Transverse colon (tissue), 4 donors: ENCODE measurements at regions not wholly inside any gene's neighbourhood (a gene's known extent, or its start where the extent isn't known, plus 50 kb on each side); places are given as distances from the start of the nearest gene placed in this dataset.

Source experiments
- DNase-seq: peaks from one replicate; pipeline ENCODE4 v3.0.0-alpha.2; 2019
- H3K27ac ChIP-seq, 4 donors: fragments of 200-600 bp; sonication (generic); 2 replicates each; pipeline ENCODE4 v1.5.1; 2016 to 2018; ENCODE audit warnings: inconsistent platforms in 4 of 4
- H3K27me3 ChIP-seq: fragments of 200-600 bp; sonication (generic); 2 replicates; pipeline ENCODE4 v1.5.1; 2017; ENCODE audit warnings: inconsistent platforms
- H3K36me3 ChIP-seq, 4 donors: fragments of 200-600 bp; sonication (generic); 2 replicates each; pipeline ENCODE4 v1.5.1; 2017 to 2019; ENCODE audit warnings: inconsistent platforms in 4 of 4
- H3K4me1 ChIP-seq, 4 donors: fragments of 200-600 bp; sonication (generic); 2 replicates each; pipeline ENCODE4 v1.5.1; 2017 to 2020; ENCODE audit warnings: inconsistent platforms in 4 of 4
- H3K4me3 ChIP-seq, 4 donors: fragments of 200-600 bp; sonication (generic); 1 replicate in 1 of 4; 2 replicates in 3 of 4; pipeline versions ENCODE4 v1.5.1 to v1.6.1; 2017 to 2019; ENCODE audit warnings: inconsistent platforms in 4 of 4
- H3K9me3 ChIP-seq, 2 donors: fragments of 200-600 bp; sonication (generic); 2 replicates each; pipeline ENCODE4 v1.5.1; 2017 to 2019; ENCODE audit warnings: inconsistent platforms in 2 of 2
- EP300 ChIP-seq: sonication (generic); formaldehyde crosslinking; IDR thresholded peaks from one replicate; pipeline ENCODE4 v1.6.1; 2017; ENCODE audit warnings: antibody characterized with exemption, low read depth
- POLR2A ChIP-seq: fragments of 450-650 bp; IDR thresholded peaks from one replicate; pipeline ENCODE4 v1.6.1; 2016; ENCODE audit warnings: antibody characterized with exemption, mild to moderate bottlenecking, moderate library complexity
- POLR2AphosphoS5 ChIP-seq, 3 donors: sonication (generic); formaldehyde crosslinking; IDR thresholded peaks; one replicate each; pipeline ENCODE4 v1.6.1; 2016; ENCODE audit warnings: antibody characterized with exemption in 3 of 3
- WGBS, 2 donors: methylation state at CpG; one replicate each; pipeline ENCODE4 v1.1.5; 2018; ENCODE audit warnings: low coverage in 1 of 2; 5-methylcytosine and 5-hydroxymethylcytosine counted together
- in situ Hi-C, 4 donors: fragments of 200-750 bp; cut with MboI; loops; one replicate each; pipeline versions ENCODE4 v1.15.0 to v1.15.1; 2017; ENCODE audit warnings: low sequenced_read_pairs in 3 of 4, low pct_ligation_motif_present in 1 of 4, low pct_unique_long_range_greater_than_20kb in 1 of 4
- intact Hi-C: fragments of 100-400 bp; cut with DNase I; formaldehyde crosslinking; loops from one replicate; pipeline ENCODE4 v1.15.1; 2023; ENCODE audit warnings: low total_unique reads
- TF ChIP-seq, protein P1 (sequence below), 5 experiments: fragments of 200-600 bp in 3 of 5; fragments of 450-650 bp in 2 of 5; sonication (generic) in 3 of 5; IDR thresholded peaks; 1 replicate in 2 of 5; 2 replicates in 3 of 5; pipeline ENCODE4 v1.5.1; 2016 to 2017; ENCODE audit warnings: antibody characterized with exemption in 5 of 5, inconsistent platforms in 3 of 5, mild to moderate bottlenecking in 2 of 5, moderate library complexity in 1 of 5

DNA sequence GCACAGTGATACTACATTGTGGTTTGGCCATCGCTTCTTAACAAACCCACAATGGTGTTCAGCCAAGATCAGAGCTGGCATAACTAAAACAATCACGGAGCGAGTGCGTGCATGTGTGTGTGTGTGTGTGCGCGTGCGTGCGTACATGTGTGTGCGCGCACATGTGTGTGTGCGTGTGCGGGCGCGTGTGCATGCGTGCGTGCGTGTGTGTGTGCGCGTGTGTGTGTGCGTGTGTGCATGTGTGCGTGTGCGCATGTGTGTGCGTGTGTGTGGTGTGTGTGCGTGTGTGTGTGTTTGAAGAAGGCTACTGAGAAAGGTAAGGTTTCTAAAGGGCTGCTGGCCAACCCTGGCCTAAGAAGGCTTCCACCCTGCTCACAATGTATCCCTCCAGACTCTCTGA lies 582.4 kb downstream of the CMPK2 start:
- 77% methylated on average over 24 of the region's 24 CpGs; no CpG with 5 or more reads in 1 of the 2 donors for WGBS, 2 donors
- no peak for TF ChIP-seq POLR2AphosphoS5 (IDR thresholded peaks at IDR 0.05)
- no peak for TF ChIP-seq POLR2A
- TF ChIP-seq, protein P1, sequence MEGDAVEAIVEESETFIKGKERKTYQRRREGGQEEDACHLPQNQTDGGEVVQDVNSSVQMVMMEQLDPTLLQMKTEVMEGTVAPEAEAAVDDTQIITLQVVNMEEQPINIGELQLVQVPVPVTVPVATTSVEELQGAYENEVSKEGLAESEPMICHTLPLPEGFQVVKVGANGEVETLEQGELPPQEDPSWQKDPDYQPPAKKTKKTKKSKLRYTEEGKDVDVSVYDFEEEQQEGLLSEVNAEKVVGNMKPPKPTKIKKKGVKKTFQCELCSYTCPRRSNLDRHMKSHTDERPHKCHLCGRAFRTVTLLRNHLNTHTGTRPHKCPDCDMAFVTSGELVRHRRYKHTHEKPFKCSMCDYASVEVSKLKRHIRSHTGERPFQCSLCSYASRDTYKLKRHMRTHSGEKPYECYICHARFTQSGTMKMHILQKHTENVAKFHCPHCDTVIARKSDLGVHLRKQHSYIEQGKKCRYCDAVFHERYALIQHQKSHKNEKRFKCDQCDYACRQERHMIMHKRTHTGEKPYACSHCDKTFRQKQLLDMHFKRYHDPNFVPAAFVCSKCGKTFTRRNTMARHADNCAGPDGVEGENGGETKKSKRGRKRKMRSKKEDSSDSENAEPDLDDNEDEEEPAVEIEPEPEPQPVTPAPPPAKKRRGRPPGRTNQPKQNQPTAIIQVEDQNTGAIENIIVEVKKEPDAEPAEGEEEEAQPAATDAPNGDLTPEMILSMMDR (IDR thresholded peaks at IDR 0.05) = no peak
- TF ChIP-seq EP300 = no peak

DNA sequence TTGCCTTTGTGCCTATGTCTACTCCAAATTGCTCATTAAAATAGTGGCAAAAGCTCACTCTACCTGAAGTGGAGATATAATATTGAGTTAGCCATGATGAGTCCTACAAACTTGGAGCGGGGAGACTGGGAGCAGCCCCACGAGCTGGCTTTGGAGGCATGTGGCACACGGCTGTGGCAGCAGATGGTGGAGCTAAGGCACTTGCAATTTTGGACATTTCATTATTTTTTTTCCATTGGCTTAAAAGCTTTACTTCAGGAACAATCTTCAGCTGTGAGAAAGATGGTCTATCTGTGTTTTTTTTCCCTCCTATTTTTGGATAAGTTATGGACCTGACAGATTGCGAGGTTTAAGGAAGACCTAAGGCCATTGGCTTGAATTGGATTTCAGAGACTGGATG lies 578.3 kb downstream of the CMPK2 start:
- Histone ChIP-seq H3K27me3 (no peaks in the 10 kb centered on the region), H3K9me3 (no peaks in the 10 kb centered on the region), H3K27ac (no peak overlapping the region), H3K4me1 (no peaks in the 10 kb centered on the region), H3K4me3 (no peak overlapping the region), H3K36me3 (no peaks in the 10 kb centered on the region)
- no peak for TF ChIP-seq POLR2A
- TF ChIP-seq EP300 = no peak
- TF ChIP-seq, protein P1 (IDR thresholded peaks at IDR 0.05) = no peak
- in situ Hi-C loops = no loop called here
- intact Hi-C loops = no loop called here
- WGBS, 2 donors = 72 to 89% methylated on average over 4 of the region's 4 CpGs
- DNase-seq = no peak

More for the DNA sequence above, 582.4 kb downstream of the CMPK2 start:
- Histone ChIP-seq H3K36me3 (no peaks in the 10 kb centered on the region), H3K9me3 (no peaks in the 10 kb centered on the region), H3K4me1 (no peaks in the 10 kb centered on the region), H3K27ac (no peak overlapping the region), H3K4me3 (no peak overlapping the region), H3K27me3 (no peaks in the 10 kb centered on the region)
- no peak for DNase-seq
- in situ Hi-C loops = no loop called here
- intact Hi-C loops = no loop called here

DNA sequence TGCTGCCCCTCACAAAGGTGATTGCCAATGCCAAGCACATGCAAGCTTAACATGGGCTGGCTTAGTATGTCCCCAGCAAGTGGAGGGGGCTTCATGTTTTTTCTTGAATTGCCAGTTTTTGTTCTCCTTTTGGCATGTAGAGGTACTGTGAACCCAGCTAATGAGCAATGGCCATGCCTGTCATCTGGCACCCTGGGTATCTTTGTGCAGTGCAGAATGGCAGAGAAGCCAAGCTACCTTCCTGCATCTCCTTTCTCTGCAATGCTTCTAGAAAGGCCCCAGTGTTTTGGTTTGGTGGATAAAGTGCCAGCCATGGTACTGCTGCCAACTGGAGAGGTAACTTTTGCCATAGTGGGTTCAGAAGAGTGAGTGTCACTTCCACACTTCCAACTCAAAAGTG lies 576.9 kb downstream of the CMPK2 start:
- in situ Hi-C loops (no loop called here), intact Hi-C loops (no loop called here)
- no peak for TF ChIP-seq EP300
- TF ChIP-seq, protein P1 (IDR thresholded peaks at IDR 0.05) = no peak
- no peak for TF ChIP-seq POLR2AphosphoS5 (IDR thresholded peaks at IDR 0.05)
- TF ChIP-seq POLR2A = no peak
- Histone ChIP-seq H3K27ac (no peak overlapping the region), H3K4me3 (no peak overlapping the region), H3K9me3 (no peaks in the 10 kb centered on the region), H3K27me3 (no peaks in the 10 kb centered on the region), H3K4me1 (no peaks in the 10 kb centered on the region), H3K36me3 (no peaks in the 10 kb centered on the region)
- DNase-seq = no peak

DNA sequence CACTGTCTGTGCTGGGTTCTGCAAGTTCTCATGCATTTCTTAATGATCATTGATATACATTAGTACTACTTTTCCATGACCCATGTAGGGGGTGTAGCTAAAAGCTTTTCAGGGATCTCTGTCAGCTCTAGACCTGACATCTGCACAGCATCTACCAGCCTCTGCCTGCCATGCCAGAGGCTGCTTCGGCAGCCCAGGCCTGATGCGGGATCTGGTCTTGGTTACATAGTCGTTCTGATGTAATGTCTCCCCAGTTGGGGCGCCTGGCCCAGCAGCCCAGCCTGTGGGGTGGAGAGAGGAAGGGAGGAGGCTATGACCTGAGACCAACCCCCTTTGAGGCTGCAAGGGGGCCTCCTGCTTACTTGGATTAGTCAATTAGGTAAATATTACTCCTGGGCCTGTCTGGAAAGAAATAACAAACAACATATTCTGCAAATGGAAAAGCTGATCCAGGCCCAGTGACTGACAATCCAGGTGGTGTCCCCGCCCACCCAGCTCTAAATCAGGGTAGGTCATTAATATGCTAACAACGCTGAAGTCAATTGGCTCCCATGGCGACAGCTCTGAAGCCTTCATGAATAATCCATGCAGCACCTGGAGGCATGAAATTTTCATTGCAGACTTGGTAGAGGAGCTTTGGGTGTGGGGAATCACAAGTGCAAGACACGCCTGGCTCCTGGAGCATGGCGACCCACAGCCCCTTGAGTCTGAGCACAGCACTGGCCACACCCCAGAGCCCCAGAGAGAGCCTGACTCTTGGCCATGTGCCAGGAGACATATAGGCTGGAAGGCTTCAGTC lies 575.3 kb downstream of the CMPK2 start:
- TF ChIP-seq EP300 (no peak), POLR2AphosphoS5 (IDR thresholded peaks at IDR 0.05) (no peak), POLR2A (no peak)
- TF ChIP-seq, protein P1 (IDR thresholded peaks at IDR 0.05) = no peak
- no peaks in the 10 kb centered on the region for H3K27me3 ChIP-seq
- in situ Hi-C loops = no loop called here
- intact Hi-C loops = no loop called here
- WGBS, 2 donors = 72% methylated on average over 8 of the region's 9 CpGs; no CpG with 5 or more reads in 1 of the 2 donors
- H3K36me3 ChIP-seq = no peaks in the 10 kb centered on the region
- H3K4me3 ChIP-seq = no peak overlapping the region
- no peaks in the 10 kb centered on the region for H3K9me3 ChIP-seq
- no peaks in the 10 kb centered on the region for H3K4me1 ChIP-seq
- DNase-seq = no peak
- H3K27ac ChIP-seq = no peak overlapping the region
